ENCODE measurements at regions not wholly inside any gene's neighbourhood (a gene's known extent, or its start where the extent isn't known, plus 50 kb on each side); places are given as distances from the start of the nearest gene placed in this dataset.

- no peak overlapping the region for H3K27ac ChIP-seq
Observed at GRCh38 chr1:70819231-70819630, 228.4 kb downstream of the PTGER3 start.

GRCh38 chr1:70819785-70820184 is 227.8 kb downstream of the PTGER3 start:
- Histone ChIP-seq H3K4me1 (replicated peaks in 1 of 2) (no peaks in the 10 kb centered on the region), H3K27me3 (no peaks in the 10 kb centered on the region), H3K9me3 (replicated peaks in 1 of 3) (no peaks in the 10 kb centered on the region), H3K36me3 (replicated peaks in 1 of 2) (no peaks in the 10 kb centered on the region), H3K27ac (no peak overlapping the region), H3K4me3 (no peak overlapping the region)
- intact Hi-C loops (cut with DNase I), result no loop called here
- no peak for TF ChIP-seq POLR2A (IDR thresholded peaks at IDR 0.05)
- no peak for TF ChIP-seq CTCF (IDR thresholded peaks at IDR 0.05)
- DNase-seq, result no peak

More at GRCh38 chr1:70819231-70819630, 228.4 kb downstream of the PTGER3 start:
- Histone ChIP-seq H3K36me3 (replicated peaks in 1 of 2) (no peaks in the 10 kb centered on the region), H3K4me1 (replicated peaks in 1 of 2) (no peaks in the 10 kb centered on the region), H3K9me3 (replicated peaks in 1 of 3) (no peaks in the 10 kb centered on the region), H3K27me3 (no peaks in the 10 kb centered on the region), H3K4me3 (no peak overlapping the region)
- intact Hi-C loops (cut with DNase I), result no loop called here
- no peak for TF ChIP-seq CTCF (IDR thresholded peaks at IDR 0.05)
- no peak for TF ChIP-seq POLR2A (IDR thresholded peaks at IDR 0.05)
- WGBS, 4 donors, result 40 to 67% (median 49%) methylated on average over 2 of the region's 2 CpGs
- DNase-seq, result no peak

GRCh38 chr1:70820396-70820795 is 227.2 kb downstream of the PTGER3 start:
- Histone ChIP-seq H3K27me3 (no peaks in the 10 kb centered on the region), H3K4me1 (replicated peaks in 1 of 2) (no peaks in the 10 kb centered on the region), H3K36me3 (replicated peaks in 1 of 2) (no peaks in the 10 kb centered on the region), H3K27ac (no peak overlapping the region), H3K9me3 (replicated peaks in 1 of 3) (no peaks in the 10 kb centered on the region), H3K4me3 (no peak overlapping the region)
- intact Hi-C loops (cut with DNase I), result no loop called here
- TF ChIP-seq CTCF (IDR thresholded peaks at IDR 0.05) (no peak), POLR2A (IDR thresholded peaks at IDR 0.05) (no peak)
- DNase-seq, result no peak

GRCh38 chr1:70820995-70821394 is 226.6 kb downstream of the PTGER3 start:
- Histone ChIP-seq H3K4me3 (no peak overlapping the region), H3K36me3 (replicated peaks in 1 of 2) (no peaks in the 10 kb centered on the region), H3K27ac (no peak overlapping the region), H3K4me1 (replicated peaks in 1 of 2) (no peaks in the 10 kb centered on the region), H3K9me3 (replicated peaks in 1 of 3) (no peaks in the 10 kb centered on the region), H3K27me3 (no peaks in the 10 kb centered on the region)
- intact Hi-C loops (cut with DNase I), result no loop called here
- 36 to 48% (median 46%) methylated on average over 2 of the region's 2 CpGs for WGBS, 4 donors
- TF ChIP-seq CTCF (IDR thresholded peaks at IDR 0.05) (no peak), POLR2A (IDR thresholded peaks at IDR 0.05) (no peak)
- DNase-seq, result no peak

Data from adrenal gland (tissue), 9 donors.